ENCODE measurements at regions not wholly inside any gene's neighbourhood (a gene's known extent, or its start where the extent isn't known, plus 50 kb on each side); places are given as distances from the start of the nearest gene placed in this dataset.

DNA sequence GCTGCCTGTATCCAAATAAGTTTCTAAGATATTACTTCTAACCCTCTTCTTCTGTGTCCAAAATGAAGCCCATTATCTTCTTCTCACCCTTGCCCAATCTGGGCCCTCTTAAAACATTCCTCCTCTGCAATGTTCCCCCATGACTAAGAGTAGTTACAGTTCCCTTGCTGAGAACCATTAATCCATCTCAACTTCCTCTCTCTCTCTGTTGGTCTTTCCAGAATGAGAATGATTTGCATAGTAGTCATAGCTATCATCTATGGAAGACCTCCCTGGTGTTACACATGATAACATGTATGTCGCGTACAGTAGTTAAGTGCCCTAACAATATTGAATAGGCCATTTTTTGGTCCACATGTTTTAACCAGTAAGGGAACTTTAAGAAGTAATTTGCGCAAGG lies 177.9 kb downstream of the ANXA2 start:
- TF ChIP-seq, protein P1, sequence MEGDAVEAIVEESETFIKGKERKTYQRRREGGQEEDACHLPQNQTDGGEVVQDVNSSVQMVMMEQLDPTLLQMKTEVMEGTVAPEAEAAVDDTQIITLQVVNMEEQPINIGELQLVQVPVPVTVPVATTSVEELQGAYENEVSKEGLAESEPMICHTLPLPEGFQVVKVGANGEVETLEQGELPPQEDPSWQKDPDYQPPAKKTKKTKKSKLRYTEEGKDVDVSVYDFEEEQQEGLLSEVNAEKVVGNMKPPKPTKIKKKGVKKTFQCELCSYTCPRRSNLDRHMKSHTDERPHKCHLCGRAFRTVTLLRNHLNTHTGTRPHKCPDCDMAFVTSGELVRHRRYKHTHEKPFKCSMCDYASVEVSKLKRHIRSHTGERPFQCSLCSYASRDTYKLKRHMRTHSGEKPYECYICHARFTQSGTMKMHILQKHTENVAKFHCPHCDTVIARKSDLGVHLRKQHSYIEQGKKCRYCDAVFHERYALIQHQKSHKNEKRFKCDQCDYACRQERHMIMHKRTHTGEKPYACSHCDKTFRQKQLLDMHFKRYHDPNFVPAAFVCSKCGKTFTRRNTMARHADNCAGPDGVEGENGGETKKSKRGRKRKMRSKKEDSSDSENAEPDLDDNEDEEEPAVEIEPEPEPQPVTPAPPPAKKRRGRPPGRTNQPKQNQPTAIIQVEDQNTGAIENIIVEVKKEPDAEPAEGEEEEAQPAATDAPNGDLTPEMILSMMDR (IDR thresholded peaks at IDR 0.05 in 4 of 5, conservative IDR thresholded peaks at IDR 0.05 in 1 of 5) = no peak
- no peak for TF ChIP-seq POLR2A (IDR thresholded peaks at IDR 0.05)
